ENCODE measurements at regions not wholly inside any gene's neighbourhood (a gene's known extent, or its start where the extent isn't known, plus 50 kb on each side); places are given as distances from the start of the nearest gene placed in this dataset.

- no peak overlapping the region for H3K4me3 ChIP-seq (ENCODE audit: control insufficient read depth, low read depth, low read length)
- TF ChIP-seq CTCF (conservative IDR thresholded peaks at IDR 0.05; ENCODE audit: control insufficient read depth, insufficient read depth, low read depth, low read length), result no peak
These were observed 80.5 kb upstream of the HSPA9 start for GRCh38 chr5:138655530-138656190.

GRCh38 chr5:138654281-138654867 lies 79.2 kb upstream of the HSPA9 start:
- H3K4me3 ChIP-seq (ENCODE audit: control insufficient read depth, low read depth, low read length), result no peak overlapping the region
- TF ChIP-seq CTCF (conservative IDR thresholded peaks at IDR 0.05; ENCODE audit: control insufficient read depth, insufficient read depth, low read depth, low read length), result no peak

More at GRCh38 chr5:138655530-138656190, 80.5 kb upstream of the HSPA9 start:
- DNase-seq (ENCODE audit: low read depth), result no peak

GRCh38 chr5:138653502-138653901 lies 78.3 kb upstream of the HSPA9 start:
- H3K4me3 ChIP-seq (ENCODE audit: control insufficient read depth, low read depth, low read length), result no peak overlapping the region
- peak; percentile 34 for TF ChIP-seq CTCF (conservative IDR thresholded peaks at IDR 0.05; ENCODE audit: control insufficient read depth, insufficient read depth, low read depth, low read length)
- peak; percentile 35 for DNase-seq (ENCODE audit: low read depth)

More at GRCh38 chr5:138654281-138654867, 79.2 kb upstream of the HSPA9 start:
- peak; percentile 75 for DNase-seq (ENCODE audit: low read depth)

- no peak for TF ChIP-seq CTCF (conservative IDR thresholded peaks at IDR 0.05; ENCODE audit: control insufficient read depth, insufficient read depth, low read depth, low read length)
- DNase-seq (ENCODE audit: low read depth), result no peak
- H3K4me3 ChIP-seq (ENCODE audit: control insufficient read depth, low read depth, low read length), result no peak overlapping the region
These were observed 76.5 kb upstream of the HSPA9 start for GRCh38 chr5:138651767-138652117.

GRCh38 chr5:138651058-138651766 lies 76.0 kb upstream of the HSPA9 start:
- H3K4me3 ChIP-seq (ENCODE audit: control insufficient read depth, low read depth, low read length), result no peak overlapping the region
- TF ChIP-seq CTCF (conservative IDR thresholded peaks at IDR 0.05; ENCODE audit: control insufficient read depth, insufficient read depth, low read depth, low read length), result no peak
- DNase-seq (ENCODE audit: low read depth), result no peak

- H3K4me3 ChIP-seq (ENCODE audit: control insufficient read depth, low read depth, low read length), result no peak overlapping the region
- DNase-seq (ENCODE audit: low read depth), result no peak
- no peak for TF ChIP-seq CTCF (conservative IDR thresholded peaks at IDR 0.05; ENCODE audit: control insufficient read depth, insufficient read depth, low read depth, low read length)
These were observed 75.0 kb upstream of the HSPA9 start for GRCh38 chr5:138650196-138650595.
